ENCODE measurements at regions not wholly inside any gene's neighbourhood (a gene's known extent, or its start where the extent isn't known, plus 50 kb on each side); places are given as distances from the start of the nearest gene placed in this dataset.

DNA sequence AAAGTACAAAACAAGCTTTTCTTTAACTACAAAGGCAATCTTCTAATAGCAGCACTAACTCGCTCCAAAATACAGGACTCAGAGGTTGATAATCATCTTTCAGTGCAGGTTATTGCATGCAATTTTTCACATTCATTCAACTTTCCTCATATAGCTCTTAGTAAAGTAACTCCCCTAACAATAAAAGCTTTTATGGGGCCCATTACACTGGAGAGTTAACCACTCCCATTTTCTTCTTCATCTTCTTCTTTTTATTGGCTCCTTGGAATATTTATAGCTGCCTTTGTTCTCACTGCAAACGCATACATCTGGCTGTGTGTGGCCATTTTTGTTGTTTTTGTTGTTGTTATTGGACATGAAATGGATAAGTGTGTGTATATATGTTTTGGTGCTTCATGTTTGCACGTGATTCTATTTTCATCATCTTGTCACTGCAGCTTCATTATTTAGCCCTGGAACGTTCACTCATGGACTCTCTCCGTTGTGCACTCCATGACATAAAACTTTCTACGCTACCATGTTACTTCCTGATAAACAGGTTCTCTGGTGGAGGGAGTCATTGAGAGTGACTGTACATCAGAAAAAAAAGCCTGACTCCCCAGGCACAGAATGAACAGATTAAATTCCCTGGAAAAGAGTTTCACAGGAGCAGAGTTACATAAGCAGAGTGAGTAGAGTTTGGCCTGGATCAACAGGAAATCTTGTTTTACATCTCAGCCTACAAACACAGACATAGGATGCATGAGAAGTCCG, 236.4 kb upstream of the SP4 start:
- Mint-ChIP-seq H3K4me3 (ENCODE audit: unreplicated experiment) (peak overlapping the region; percentile 56), H3K27ac (ENCODE audit: unreplicated experiment) (peak overlapping the region; percentile 95), H3K4me1 (ENCODE audit: low read depth, unreplicated experiment) (peaks cover 43% of the 10 kb centered on the region), H3K36me3 (ENCODE audit: unreplicated experiment) (no peaks in the 10 kb centered on the region), H3K9me3 (ENCODE audit: unreplicated experiment) (no peaks in the 10 kb centered on the region), H3K27me3 (ENCODE audit: unreplicated experiment) (peaks cover 2% of the 10 kb centered on the region)
- DNase-seq, result no peak
- TF ChIP-seq, protein P1, sequence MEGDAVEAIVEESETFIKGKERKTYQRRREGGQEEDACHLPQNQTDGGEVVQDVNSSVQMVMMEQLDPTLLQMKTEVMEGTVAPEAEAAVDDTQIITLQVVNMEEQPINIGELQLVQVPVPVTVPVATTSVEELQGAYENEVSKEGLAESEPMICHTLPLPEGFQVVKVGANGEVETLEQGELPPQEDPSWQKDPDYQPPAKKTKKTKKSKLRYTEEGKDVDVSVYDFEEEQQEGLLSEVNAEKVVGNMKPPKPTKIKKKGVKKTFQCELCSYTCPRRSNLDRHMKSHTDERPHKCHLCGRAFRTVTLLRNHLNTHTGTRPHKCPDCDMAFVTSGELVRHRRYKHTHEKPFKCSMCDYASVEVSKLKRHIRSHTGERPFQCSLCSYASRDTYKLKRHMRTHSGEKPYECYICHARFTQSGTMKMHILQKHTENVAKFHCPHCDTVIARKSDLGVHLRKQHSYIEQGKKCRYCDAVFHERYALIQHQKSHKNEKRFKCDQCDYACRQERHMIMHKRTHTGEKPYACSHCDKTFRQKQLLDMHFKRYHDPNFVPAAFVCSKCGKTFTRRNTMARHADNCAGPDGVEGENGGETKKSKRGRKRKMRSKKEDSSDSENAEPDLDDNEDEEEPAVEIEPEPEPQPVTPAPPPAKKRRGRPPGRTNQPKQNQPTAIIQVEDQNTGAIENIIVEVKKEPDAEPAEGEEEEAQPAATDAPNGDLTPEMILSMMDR (IDR thresholded peaks at IDR 0.05; ENCODE audit: partially characterized antibody, unreplicated experiment), result no peak

DNA sequence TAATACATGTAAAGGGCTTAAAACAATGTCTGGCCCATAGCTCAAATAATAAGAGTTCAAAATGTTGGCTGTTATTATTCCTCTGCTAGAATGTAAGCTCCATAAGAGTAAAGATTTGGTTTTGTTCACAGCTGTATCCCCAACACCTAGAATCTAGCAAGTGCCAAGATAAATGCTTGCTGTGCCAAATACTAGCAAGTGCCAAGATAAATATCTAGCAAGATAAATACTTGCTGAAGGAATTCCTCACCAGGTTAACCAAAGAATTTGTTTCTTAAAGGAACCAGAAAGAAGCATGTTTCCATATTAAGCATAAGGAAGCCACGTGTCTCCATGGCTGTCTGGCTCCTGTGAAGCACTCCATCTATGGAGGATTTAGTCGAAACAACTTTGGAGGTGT, 235.2 kb upstream of the SP4 start:
- H3K9me3 Mint-ChIP-seq (ENCODE audit: unreplicated experiment), result no peaks in the 10 kb centered on the region
- TF ChIP-seq, protein P1 (IDR thresholded peaks at IDR 0.05; ENCODE audit: partially characterized antibody, unreplicated experiment), result no peak
- no peaks in the 10 kb centered on the region for H3K36me3 Mint-ChIP-seq (ENCODE audit: unreplicated experiment)
- no peak overlapping the region for H3K4me3 Mint-ChIP-seq (ENCODE audit: unreplicated experiment)
- H3K27ac Mint-ChIP-seq (ENCODE audit: unreplicated experiment), result no peak overlapping the region
- H3K4me1 Mint-ChIP-seq (ENCODE audit: low read depth, unreplicated experiment), result peaks cover 36% of the 10 kb centered on the region
- peaks cover 3% of the 10 kb centered on the region for H3K27me3 Mint-ChIP-seq (ENCODE audit: unreplicated experiment)
- no peak for DNase-seq

GRCh38 chr7:21193895-21194294, 234.0 kb upstream of the SP4 start:
- no peaks in the 10 kb centered on the region for H3K36me3 Mint-ChIP-seq (ENCODE audit: unreplicated experiment)
- H3K4me1 Mint-ChIP-seq (ENCODE audit: low read depth, unreplicated experiment), result peaks cover 28% of the 10 kb centered on the region
- H3K9me3 Mint-ChIP-seq (ENCODE audit: unreplicated experiment), result no peaks in the 10 kb centered on the region
- no peak overlapping the region for H3K27ac Mint-ChIP-seq (ENCODE audit: unreplicated experiment)
- DNase-seq, result no peak
- TF ChIP-seq, protein P1 (IDR thresholded peaks at IDR 0.05; ENCODE audit: partially characterized antibody, unreplicated experiment), result no peak
- H3K4me3 Mint-ChIP-seq (ENCODE audit: unreplicated experiment), result no peak overlapping the region
- peaks cover 3% of the 10 kb centered on the region for H3K27me3 Mint-ChIP-seq (ENCODE audit: unreplicated experiment)

- peaks cover 3% of the 10 kb centered on the region for H3K27me3 Mint-ChIP-seq (ENCODE audit: unreplicated experiment)
- H3K27ac Mint-ChIP-seq (ENCODE audit: unreplicated experiment), result no peak overlapping the region
- peaks cover 18% of the 10 kb centered on the region for H3K4me1 Mint-ChIP-seq (ENCODE audit: low read depth, unreplicated experiment)
- H3K9me3 Mint-ChIP-seq (ENCODE audit: unreplicated experiment), result no peaks in the 10 kb centered on the region
- no peak overlapping the region for H3K4me3 Mint-ChIP-seq (ENCODE audit: unreplicated experiment)
- TF ChIP-seq, protein P1 (IDR thresholded peaks at IDR 0.05; ENCODE audit: partially characterized antibody, unreplicated experiment), result no peak
- H3K36me3 Mint-ChIP-seq (ENCODE audit: unreplicated experiment), result no peaks in the 10 kb centered on the region
- DNase-seq, result no peak
Observed at GRCh38 chr7:21194936-21195335, 232.9 kb upstream of the SP4 start.

DNA sequence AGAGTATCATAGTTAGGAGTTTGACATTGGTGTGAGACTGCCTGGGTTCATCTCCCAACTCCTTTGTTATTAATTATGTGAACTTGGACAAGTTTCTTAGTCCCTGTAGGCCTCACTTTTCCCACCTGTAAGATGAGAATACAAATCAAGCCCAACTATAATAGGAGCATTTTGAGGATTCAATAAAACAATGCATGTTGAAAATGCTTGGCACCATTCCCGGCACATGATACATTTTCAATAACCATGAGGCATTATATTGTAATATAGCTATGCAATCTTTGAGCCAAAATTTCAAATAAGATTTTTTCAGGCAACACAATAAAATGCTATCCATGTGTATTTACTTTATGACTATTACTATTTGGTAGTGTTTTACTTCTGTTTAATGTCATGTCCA, 229.0 kb upstream of the SP4 start:
- no peak overlapping the region for H3K27ac Mint-ChIP-seq (ENCODE audit: unreplicated experiment)
- TF ChIP-seq, protein P1 (IDR thresholded peaks at IDR 0.05; ENCODE audit: partially characterized antibody, unreplicated experiment), result no peak
- H3K36me3 Mint-ChIP-seq (ENCODE audit: unreplicated experiment), result no peaks in the 10 kb centered on the region
- peaks cover 3% of the 10 kb centered on the region for H3K27me3 Mint-ChIP-seq (ENCODE audit: unreplicated experiment)
- H3K4me1 Mint-ChIP-seq (ENCODE audit: low read depth, unreplicated experiment), result peaks cover 1% of the 10 kb centered on the region
- no peak for DNase-seq
- peaks cover 2% of the 10 kb centered on the region for H3K9me3 Mint-ChIP-seq (ENCODE audit: unreplicated experiment)
- no peak overlapping the region for H3K4me3 Mint-ChIP-seq (ENCODE audit: unreplicated experiment)
